MM.1S (cell line): ENCODE measurements at regions not wholly inside any gene's neighbourhood (a gene's known extent, or its start where the extent isn't known, plus 50 kb on each side); places are given as distances from the start of the nearest gene placed in this dataset.

ENCODE experiments used
- DNase-seq: peaks from one replicate; pipeline ENCODE4 v3.0.0-alpha.2; 2015
- H2AFZ ChIP-seq: fragments of 300-600 bp; sonication (generic); 2 replicates; pipeline ENCODE4 v1.6.0; 2016; ENCODE audit warnings: antibody characterized with exemption, low read length
- H3F3A ChIP-seq: fragments of 300-600 bp; sonication (generic); 2 replicates; pipeline ENCODE4 v1.6.1; 2016; ENCODE audit warnings: mild to moderate bottlenecking, antibody characterized with exemption, low read length, moderate library complexity, mixed read lengths; ENCODE audit not compliant: insufficient read depth
- H3K27ac ChIP-seq: fragments of 300-600 bp; sonication (generic); 2 replicates; pipeline ENCODE4 v1.5.1; 2016; ENCODE audit warnings: mild to moderate bottlenecking, low read length
- H3K27me3 ChIP-seq: fragments of 300-600 bp; sonication (generic); replicated peaks from 2 replicates; pipeline ENCODE4 v1.6.0; 2016; ENCODE audit warnings: low read length; ENCODE audit not compliant: insufficient read depth
- H3K36me3 ChIP-seq: fragments of 300-600 bp; sonication (generic); replicated peaks from 2 replicates; pipeline ENCODE4 v1.6.1; 2016; ENCODE audit warnings: mild to moderate bottlenecking, low read length, mixed read lengths; ENCODE audit not compliant: insufficient read depth
- H3K4me1 ChIP-seq: fragments of 300-600 bp; sonication (generic); 2 replicates; pipeline ENCODE4 v1.6.1; 2016; ENCODE audit warnings: low read length, mixed read lengths
- H3K4me2 ChIP-seq: fragments of 300-600 bp; sonication (generic); 2 replicates; pipeline ENCODE4 v1.6.0; 2016; ENCODE audit warnings: low read depth, low read length
- H3K4me3 ChIP-seq: fragments of 300-600 bp; sonication (generic); 2 replicates; pipeline ENCODE4 v1.5.1; 2016; ENCODE audit warnings: low read length, mixed read lengths
- H3K79me2 ChIP-seq: fragments of 300-600 bp; sonication (generic); 2 replicates; pipeline ENCODE4 v1.6.1; 2016; ENCODE audit warnings: mixed run types, low read length, mixed read lengths
- H3K9ac ChIP-seq: fragments of 300-600 bp; sonication (generic); 2 replicates; pipeline ENCODE4 v1.6.1; 2016; ENCODE audit warnings: low read length, mixed read lengths
- H3K9me2 ChIP-seq: fragments of 300-600 bp; sonication (generic); replicated peaks from 2 replicates; pipeline ENCODE4 v1.6.1; 2016; ENCODE audit warnings: mild to moderate bottlenecking, low read length, mixed read lengths; ENCODE audit not compliant: insufficient read depth
- H3K9me3 ChIP-seq: fragments of 300-600 bp; sonication (generic); replicated peaks from 2 replicates; pipeline ENCODE4 v1.6.1; 2016; ENCODE audit warnings: mild to moderate bottlenecking, low read length, mixed read lengths; ENCODE audit not compliant: insufficient read depth
- H4K20me1 ChIP-seq: fragments of 300-600 bp; sonication (generic); 2 replicates; pipeline ENCODE4 v1.6.1; 2016; ENCODE audit warnings: mild to moderate bottlenecking, low read length, moderate library complexity, mixed read lengths; ENCODE audit not compliant: insufficient read depth
- EZH2 ChIP-seq: fragments of 300-600 bp; sonication (generic); optimal IDR thresholded peaks from 2 replicates; pipeline ENCODE3; 2017; ENCODE audit warnings: low read depth, mild to moderate bottlenecking, antibody characterized with exemption, low read length, mixed read lengths
- EZH2phosphoT487 ChIP-seq: fragments of 300-600 bp; sonication (generic); IDR thresholded peaks from 2 replicates; pipeline ENCODE4 v1.6.1; 2018; ENCODE audit warnings: antibody characterized with exemption, low read length
- TF ChIP-seq, protein P1 (sequence below): fragments of 300-600 bp; sonication (generic); IDR thresholded peaks from 2 replicates; pipeline ENCODE4 v1.5.1; 2016; ENCODE audit warnings: antibody characterized with exemption, low read length, mixed read lengths

DNA sequence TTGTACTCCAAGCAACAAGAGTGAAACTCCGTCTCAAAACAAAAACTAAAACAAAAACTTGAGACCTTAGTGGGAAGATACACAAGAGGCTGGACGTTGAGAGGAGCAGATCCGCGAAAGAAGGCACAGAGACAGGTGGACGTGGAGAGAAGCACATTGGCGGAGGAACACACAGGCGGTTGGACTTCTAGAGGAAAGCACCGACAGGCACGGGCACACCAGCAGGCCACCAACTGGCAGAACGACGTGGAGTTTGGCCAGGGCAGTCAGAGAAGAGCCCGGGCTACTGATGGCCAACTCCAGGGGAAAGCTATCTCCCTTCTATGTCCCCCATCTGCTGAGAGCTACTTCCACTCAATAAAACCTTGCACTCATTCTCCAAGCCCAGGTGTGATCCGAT, 482.7 kb downstream of the GABRG2 start:
- no peaks in the 10 kb centered on the region for H3K9me2 ChIP-seq
- H3K27ac ChIP-seq, result no peak overlapping the region
- TF ChIP-seq EZH2phosphoT487 (no peak), EZH2 (no peak)
- TF ChIP-seq, protein P1, sequence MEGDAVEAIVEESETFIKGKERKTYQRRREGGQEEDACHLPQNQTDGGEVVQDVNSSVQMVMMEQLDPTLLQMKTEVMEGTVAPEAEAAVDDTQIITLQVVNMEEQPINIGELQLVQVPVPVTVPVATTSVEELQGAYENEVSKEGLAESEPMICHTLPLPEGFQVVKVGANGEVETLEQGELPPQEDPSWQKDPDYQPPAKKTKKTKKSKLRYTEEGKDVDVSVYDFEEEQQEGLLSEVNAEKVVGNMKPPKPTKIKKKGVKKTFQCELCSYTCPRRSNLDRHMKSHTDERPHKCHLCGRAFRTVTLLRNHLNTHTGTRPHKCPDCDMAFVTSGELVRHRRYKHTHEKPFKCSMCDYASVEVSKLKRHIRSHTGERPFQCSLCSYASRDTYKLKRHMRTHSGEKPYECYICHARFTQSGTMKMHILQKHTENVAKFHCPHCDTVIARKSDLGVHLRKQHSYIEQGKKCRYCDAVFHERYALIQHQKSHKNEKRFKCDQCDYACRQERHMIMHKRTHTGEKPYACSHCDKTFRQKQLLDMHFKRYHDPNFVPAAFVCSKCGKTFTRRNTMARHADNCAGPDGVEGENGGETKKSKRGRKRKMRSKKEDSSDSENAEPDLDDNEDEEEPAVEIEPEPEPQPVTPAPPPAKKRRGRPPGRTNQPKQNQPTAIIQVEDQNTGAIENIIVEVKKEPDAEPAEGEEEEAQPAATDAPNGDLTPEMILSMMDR, result no peak
- H3K27me3 ChIP-seq, result no peaks in the 10 kb centered on the region
- no peaks in the 10 kb centered on the region for H3K36me3 ChIP-seq
- no peak overlapping the region for H3K4me2 ChIP-seq
- no peaks in the 10 kb centered on the region; the same call in 1 of the 2 replicates for H3K9me3 ChIP-seq
- no peaks in the 10 kb centered on the region for H4K20me1 ChIP-seq
- no peaks in the 10 kb centered on the region for H3K79me2 ChIP-seq
- no peak overlapping the region for H3K9ac ChIP-seq
- H3K4me1 ChIP-seq, result no peaks in the 10 kb centered on the region
- no peak overlapping the region for H2AFZ ChIP-seq
- DNase-seq, result no peak
- H3F3A ChIP-seq, result no peaks in the 10 kb centered on the region
- no peak overlapping the region for H3K4me3 ChIP-seq

GRCh38 chr5:162558120-162558519, 490.5 kb downstream of the GABRG2 start:
- no peaks in the 10 kb centered on the region for H3K9me3 ChIP-seq
- no peaks in the 10 kb centered on the region for H3F3A ChIP-seq
- H3K9ac ChIP-seq, result no peak overlapping the region
- no peak overlapping the region for H3K4me2 ChIP-seq
- H4K20me1 ChIP-seq, result no peaks in the 10 kb centered on the region
- H3K9me2 ChIP-seq, result no peaks in the 10 kb centered on the region
- no peak overlapping the region for H3K27ac ChIP-seq
- no peak for TF ChIP-seq EZH2
- TF ChIP-seq, protein P1, result no peak
- H3K27me3 ChIP-seq, result no peaks in the 10 kb centered on the region
- no peak overlapping the region for H3K4me3 ChIP-seq
- H2AFZ ChIP-seq, result no peak overlapping the region
- H3K4me1 ChIP-seq, result no peaks in the 10 kb centered on the region; the same call in 1 of the 2 replicates
- H3K36me3 ChIP-seq, result no peaks in the 10 kb centered on the region
- DNase-seq, result peak; percentile 28
- no peaks in the 10 kb centered on the region for H3K79me2 ChIP-seq

DNA sequence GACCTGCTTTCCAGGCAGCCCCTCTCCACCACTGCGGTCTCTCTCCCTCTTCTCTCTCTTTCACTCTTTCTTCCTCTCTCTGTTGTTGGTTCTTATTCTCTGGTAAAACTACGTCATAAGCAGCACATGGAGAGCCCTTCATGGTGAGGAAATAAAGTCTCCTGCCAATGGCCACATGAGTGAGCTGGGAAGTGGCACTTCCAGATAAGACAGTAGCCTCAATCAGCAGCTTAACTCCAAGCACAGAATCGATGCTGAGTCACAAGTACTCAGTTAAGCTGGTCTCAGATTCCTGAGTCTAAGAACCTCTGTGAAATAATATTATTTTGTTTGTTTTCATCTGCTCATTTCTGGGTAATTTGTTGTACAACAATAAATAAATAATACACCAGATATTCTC, 500.1 kb downstream of the GABRG2 start:
- TF ChIP-seq EZH2phosphoT487, result no peak
- no peak for TF ChIP-seq EZH2
- TF ChIP-seq, protein P1, result no peak
- Histone ChIP-seq H3K9me2 (no peaks in the 10 kb centered on the region), H3K36me3 (no peaks in the 10 kb centered on the region), H3K4me2 (no peak overlapping the region), H3K27ac (no peak overlapping the region), H3K4me3 (no peak overlapping the region), H3K27me3 (no peaks in the 10 kb centered on the region), H3K9me3 (no peaks in the 10 kb centered on the region), H3K9ac (no peak overlapping the region), H4K20me1 (no peaks in the 10 kb centered on the region), H3K79me2 (no peaks in the 10 kb centered on the region), H2AFZ (no peak overlapping the region), H3K4me1 (no peaks in the 10 kb centered on the region), H3F3A (no peaks in the 10 kb centered on the region)
- no peak for DNase-seq
